ENCODE measurements at regions not wholly inside any gene's neighbourhood (a gene's known extent, or its start where the extent isn't known, plus 50 kb on each side); places are given as distances from the start of the nearest gene placed in this dataset.

DNA sequence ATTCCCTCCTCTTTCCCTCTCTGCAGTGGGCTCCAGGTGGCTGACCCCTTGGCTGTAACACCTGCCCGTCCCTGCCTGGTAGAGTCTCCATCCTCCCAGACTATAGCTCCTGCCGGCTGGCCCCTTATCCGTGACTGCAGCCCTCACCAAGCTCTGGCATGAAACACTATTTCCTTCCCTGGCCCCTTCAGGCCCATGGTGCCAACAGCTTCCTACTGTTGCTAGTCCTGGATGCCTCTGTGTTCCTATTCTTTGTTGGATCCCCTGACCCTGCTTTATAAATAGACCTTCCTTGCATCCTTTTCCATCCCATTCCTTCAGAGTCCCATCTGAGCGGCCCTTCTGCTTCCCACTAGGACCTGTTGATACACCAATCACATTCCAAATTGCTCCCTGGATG, 195.0 kb downstream of the ZNF326 start:
- no peak for DNase-seq

GRCh38 chr1:90187323-90187585, 192.3 kb downstream of the ZNF326 start:
- DNase-seq = no peak

GRCh38 chr1:90186506-90187322, 191.8 kb downstream of the ZNF326 start:
- DNase-seq = no peak

DNA sequence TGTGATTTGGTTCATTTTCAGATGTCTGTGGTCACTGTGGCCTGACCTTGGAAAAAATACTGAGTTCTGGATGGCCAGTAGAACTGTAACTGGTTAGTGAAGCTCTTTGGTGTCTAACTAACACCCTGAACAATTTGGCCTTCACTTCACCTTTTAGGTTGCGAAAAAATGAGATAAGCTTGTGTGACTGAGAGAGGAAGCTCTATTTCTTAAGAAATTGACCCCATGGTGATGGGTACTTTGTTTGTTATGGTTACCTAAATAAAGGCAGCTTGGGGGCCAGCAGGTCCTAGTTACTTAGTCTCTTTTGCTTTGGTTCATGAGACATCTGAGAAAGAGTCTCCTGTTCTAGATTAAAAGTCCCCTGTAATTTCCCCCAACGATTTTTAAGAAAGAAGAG, 181.6 kb downstream of the ZNF326 start:
- DNase-seq = no peak

DNA sequence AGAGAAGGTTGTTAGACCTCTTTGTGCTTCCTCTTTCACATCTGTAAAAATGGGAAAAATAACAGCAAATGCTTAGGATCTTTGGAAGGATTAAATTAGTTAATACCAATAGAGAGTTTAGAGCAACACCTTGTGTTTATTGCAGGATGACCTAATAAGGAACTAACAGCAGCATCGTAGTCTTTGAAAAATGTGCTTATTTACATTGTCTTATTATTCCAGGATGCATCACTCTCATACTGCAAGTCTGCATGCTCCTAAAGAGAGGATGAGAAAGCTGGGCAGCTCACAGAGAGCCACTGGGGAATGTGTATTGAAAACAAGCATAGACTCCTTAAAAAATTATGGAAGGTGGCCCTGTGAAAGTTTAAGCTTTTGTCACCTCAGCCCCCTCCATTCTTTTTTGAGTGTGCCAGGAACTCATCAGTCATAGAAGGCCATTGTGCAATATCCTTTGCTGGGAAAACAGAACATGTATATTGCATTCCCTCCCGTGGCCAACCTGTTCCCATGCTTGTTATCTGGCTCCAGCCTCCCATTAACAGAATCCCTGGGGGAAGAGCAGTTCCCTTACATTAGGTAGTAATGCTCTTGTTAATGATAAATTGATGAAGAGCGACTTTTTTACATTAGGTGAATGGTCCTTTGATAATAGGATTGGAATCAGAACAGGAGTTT, 180.7 kb downstream of the ZNF326 start:
- no peak for DNase-seq

DNA sequence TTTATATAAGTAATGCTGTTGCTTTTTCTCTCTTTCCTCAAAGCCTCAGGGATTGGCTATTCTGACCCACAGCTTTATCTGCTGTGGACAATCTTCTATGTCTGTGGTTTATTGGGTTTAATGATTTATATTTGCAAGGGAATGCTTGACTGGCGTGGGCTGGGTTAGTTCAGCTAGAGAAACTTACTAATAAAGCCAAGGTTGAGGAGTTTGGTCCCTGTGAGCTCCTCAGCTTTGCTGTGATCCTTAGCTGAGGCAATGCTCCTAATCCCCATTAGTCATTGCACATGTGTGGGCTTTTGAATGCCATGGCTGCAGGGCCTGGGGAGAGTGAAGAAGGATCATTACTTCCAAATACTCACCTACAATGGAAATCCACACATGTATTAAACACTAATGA, 179.3 kb downstream of the ZNF326 start:
- DNase-seq = no peak

DNA sequence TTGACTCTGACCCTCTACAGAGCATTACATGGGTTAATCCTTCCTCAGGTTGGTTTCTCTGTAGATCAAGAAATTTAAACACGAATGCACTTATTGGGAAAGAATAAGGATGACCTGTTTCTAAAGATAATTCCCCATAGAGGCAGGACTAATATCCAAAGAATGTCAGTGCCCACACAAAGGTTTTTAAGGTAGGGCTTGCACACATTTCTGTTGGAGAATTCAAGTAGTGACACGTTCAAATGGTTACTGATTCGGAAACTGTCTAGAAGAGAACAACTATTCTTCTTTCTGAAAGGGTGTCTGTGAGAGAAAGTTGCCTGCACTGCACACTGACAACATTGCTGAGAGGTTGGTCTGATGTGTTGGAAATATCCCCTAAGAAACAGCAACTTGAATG, 167.3 kb downstream of the ZNF326 start:
- no peak for DNase-seq

- no peak for DNase-seq
Observed at GRCh38 chr1:90161625-90162024, 166.7 kb downstream of the ZNF326 start.

- no peak for DNase-seq
Observed at GRCh38 chr1:90155721-90156487, 161.0 kb downstream of the ZNF326 start.

DNA sequence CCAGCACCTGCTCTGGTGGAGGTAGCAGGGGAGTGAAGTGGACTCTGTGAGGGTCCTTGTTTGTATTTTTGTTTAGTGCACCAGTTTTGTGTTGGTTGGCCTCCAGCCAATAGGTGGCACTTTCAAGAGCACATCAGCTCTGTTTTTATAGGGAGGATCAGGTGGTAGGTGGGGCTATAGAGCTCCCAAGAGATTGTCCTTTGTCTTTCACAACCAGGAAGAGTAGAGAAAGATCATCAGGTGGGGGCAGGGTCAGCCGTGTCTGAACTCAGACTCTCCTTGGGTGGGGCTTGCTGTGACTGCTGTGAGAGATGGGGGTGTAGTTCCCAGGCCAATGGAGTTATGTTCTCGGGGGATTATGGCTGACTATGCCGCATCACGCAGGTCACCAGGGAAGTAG, 159.8 kb downstream of the ZNF326 start:
- DNase-seq = no peak

DNA sequence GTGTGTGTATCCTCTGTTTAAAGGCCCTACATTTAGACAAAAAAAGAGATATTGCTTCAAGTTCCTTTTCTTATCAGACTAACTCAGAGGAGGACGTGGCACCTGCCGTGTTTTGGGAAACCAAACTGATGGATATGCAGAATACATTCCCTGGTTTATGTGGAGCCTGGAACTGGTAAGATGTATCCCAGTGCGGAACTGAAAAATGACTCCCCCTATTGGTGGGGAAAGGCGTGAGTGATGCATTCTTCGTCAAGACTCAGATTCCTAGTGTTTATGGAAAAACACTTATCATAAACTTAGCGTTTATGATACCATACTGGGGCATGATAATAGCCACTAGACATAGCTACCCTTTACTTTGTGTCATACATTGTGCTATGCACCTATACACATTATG, 154.2 kb downstream of the ZNF326 start:
- no peak for DNase-seq

DNA sequence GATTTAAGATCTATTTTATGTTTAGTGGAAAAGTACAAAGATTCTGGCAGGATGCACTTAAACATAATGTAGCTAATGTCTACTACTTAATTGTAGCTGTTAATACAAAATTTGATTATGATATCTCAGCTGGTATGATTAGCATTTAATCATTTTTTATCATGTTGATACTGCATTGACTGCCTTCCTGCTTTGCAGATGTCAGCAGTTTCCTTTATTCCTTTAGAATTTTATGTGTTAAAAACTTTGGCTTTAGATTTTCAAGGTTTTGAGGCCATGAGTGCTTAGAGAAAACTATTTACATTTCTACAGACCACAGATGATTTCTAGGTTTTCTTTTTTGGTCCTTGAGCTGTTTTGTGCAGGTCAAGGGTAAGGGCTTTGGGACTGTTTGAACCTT, 152.2 kb downstream of the ZNF326 start:
- no peak for DNase-seq

DNA sequence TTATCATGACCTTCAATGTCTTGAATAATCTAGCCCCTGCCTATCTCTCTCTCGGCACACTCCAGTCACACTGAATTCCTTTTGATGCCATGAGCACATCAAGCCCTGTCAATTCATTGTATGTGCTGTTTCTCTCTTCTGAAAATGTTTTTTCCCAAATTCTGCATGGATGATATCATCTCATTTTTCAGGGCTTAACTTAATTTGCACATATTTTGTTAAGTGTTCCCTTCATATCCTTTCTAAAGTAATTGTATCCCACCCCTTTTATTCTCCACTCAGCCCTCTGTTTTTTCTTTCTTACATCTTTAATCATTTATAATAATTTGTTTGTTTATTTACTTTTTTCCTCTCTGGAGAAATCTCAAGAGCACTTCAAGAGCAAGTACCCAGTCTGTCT, 149.9 kb downstream of the ZNF326 start:
- no peak for DNase-seq

GRCh38 chr1:90143591-90143990, 148.7 kb downstream of the ZNF326 start:
- no peak for DNase-seq

DNA sequence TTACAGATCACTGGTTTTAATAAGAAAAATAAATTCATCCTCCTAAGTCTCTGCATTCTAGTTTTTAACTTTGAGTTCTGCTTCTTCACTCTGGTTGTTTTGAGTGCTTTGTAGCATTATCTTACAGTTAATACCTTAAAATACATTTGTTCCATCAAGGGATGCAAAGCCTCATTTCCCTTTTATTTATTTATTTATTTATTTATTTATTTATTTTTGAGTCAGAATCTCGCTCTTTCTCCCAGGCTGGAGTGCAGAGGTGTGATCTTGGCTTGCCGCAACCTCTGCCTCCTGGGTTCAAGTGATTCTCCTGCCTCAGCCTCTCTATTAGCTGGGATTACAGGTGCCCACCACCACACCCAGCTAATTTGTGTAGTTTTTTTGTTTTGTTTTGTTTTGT, 147.8 kb downstream of the ZNF326 start:
- no peak for DNase-seq

GRCh38 chr1:90139837-90140236, 144.9 kb downstream of the ZNF326 start:
- no peak for DNase-seq

DNA sequence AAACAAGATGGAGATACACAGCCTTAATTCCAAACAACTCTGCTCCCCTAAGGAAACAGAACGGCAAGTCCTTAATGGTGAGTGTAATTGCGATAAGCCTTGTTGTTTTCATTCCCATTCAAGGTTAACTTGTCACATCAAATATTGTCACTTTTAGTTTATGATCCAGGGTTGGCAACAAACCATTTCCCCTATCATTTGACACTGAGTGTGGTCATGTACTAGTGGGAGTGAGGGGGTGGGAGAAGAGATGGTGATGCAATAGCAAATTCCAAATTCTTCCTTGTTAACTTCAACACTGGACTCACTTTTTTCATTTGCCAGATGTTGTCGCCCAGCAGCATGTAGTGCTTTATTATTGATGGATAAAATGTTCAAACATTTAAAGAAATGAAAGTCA, 140.4 kb downstream of the ZNF326 start:
- no peak for DNase-seq

DNA sequence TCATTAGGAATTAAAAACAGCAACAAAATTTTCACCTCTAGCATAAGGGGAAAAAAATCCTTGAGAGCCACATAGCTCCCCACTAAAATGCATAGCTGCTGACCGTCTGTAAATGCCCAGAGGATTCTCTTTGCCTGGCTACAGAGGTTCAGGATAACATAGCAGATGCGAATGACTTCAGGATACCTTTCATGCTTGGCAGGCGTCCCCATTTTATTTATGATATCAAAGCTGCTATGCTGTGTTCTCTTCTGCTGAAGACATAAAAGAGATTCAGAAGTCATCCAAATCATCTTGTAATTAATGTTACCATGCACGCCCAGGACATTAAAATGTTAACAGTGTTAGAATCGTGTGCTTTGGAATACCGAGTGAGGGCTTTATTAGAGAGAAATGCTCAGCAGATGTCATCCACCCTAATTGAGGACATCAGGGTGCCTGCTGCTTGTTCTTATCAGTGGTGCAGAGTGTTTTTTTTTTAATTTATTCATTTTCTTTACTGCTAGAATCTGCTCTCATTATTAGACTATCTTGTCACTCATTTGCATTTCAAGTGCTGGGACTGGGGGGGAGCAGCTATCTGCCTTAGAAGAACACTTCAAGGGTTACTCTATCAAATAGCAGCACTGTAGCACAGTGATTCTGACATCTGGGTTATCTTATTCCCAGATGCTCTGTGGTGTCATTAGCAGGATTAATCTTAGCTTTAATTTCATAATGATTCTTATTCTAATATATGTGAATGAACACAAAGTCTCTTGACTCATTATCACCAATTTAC, 139.5 kb downstream of the ZNF326 start:
- DNase-seq = no peak

- peak; percentile 44 for DNase-seq
Observed at GRCh38 chr1:90133133-90133532, 138.2 kb downstream of the ZNF326 start.

- DNase-seq = no peak
Observed at GRCh38 chr1:90132306-90132705, 137.4 kb downstream of the ZNF326 start.

DNA sequence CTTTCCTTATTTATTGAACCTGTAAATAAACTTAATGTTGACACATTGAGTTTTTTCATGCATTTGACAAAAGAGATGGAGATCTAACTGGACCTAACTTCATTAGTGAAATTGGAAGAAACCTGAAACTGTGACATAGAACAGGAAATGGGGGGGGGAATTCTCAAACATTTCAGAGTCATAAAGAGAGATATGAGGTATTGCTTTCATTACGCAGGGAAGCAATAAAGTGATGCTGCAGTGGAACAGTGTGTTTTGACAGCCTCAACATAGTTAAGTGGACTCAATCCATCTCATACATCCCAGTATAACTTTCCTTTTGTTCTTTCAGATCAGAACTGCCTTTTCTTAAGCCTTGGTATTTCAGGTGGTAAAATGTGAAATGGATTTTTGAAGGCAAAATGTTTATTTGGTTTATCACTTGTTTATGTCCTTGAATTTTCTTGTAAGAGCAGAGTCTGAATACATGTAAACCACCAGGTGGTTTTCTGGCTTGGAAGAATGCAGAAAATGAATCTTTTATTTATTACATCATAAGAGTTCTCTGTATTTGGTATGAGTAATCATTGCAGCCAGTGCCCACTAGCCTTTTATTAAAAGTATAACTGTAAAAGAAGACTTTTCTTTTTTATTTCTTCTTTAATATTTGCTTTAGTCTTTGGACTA, 132.5 kb downstream of the ZNF326 start:
- no peak for DNase-seq

- DNase-seq = no peak
Observed at GRCh38 chr1:90126834-90127233, 131.9 kb downstream of the ZNF326 start.

Measured in NCI-H2029 treated with DMSO at 0.1 percent for 48 hours (cell line).